GM12892 (cell line): ENCODE measurements at regions not wholly inside any gene's neighbourhood (a gene's known extent, or its start where the extent isn't known, plus 50 kb on each side); places are given as distances from the start of the nearest gene placed in this dataset.

Experiments
- POLR2A ChIP-seq: IDR thresholded peaks from 2 replicates; pipeline ENCODE4 v1.6.1; 2011; ENCODE audit warnings: low read depth, low read length, control low read depth
- POLR2AphosphoS5 ChIP-seq: IDR thresholded peaks from 2 replicates; pipeline ENCODE4 v1.6.1; 2011; ENCODE audit warnings: low read depth, low read length, control low read depth
- TAF1 ChIP-seq: IDR thresholded peaks from 2 replicates; pipeline ENCODE4 v1.6.1; 2011; ENCODE audit warnings: low read depth, mild to moderate bottlenecking, control low read depth, low read length, borderline replicate concordance

- TF ChIP-seq POLR2AphosphoS5, result no peak
- no peak for TF ChIP-seq POLR2A
- no peak for TF ChIP-seq TAF1
Measured at GRCh38 chr5:91956738-91957137, 573.6 kb upstream of the ARRDC3 start.
